GM19351 (cell line): ENCODE measurements at regions not wholly inside any gene's neighbourhood (a gene's known extent, or its start where the extent isn't known, plus 50 kb on each side); places are given as distances from the start of the nearest gene placed in this dataset.

Experiments
- ATAC-seq: cut with Tn5 transposase; IDR thresholded peaks from one replicate; pipeline ENCODE4 v1.9.1; 2021; ENCODE audit warnings: mild to moderate bottlenecking, moderate library complexity; ENCODE audit not compliant: unreplicated experiment

DNA sequence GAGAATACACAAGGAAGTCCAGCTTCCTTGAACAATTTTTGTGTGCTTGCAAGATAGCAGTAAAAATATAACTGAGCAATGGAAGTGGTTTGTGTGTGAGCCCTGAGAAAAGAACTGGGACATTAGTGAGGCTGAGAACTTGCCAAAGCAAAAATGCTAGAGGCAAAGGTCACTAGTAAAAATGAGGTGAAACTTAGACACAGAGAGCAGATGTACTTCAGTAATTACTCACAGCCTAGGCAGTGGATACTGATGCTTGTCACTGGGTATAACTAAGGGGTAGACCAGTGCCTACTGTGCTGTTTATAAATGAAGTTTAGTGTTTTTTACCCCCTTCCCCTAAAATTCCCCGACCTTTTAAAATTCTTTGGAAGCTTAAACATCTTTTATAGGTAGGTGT lies 450.1 kb downstream of the LPIN1 start:
- peak; percentile 75 for ATAC-seq

DNA sequence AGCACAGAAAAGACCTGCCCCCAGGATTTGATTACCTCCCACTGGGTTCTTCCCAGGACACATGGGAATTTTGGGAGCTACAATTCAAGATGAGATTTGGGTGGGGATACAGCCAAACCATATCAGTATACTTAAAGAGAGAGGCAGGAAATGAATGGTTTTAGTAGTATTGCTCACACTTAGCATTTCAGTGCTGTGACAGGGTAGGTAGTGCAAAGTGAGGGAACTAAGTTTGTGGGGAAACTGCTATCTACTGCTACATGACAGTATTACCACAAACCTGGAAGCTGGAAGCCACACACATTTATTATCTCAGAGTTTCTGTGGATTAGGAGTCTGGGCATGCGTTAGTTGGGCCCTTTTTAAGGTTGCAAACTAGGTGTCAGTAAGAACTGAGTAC lies 450.7 kb downstream of the LPIN1 start:
- ATAC-seq, result no peak

DNA sequence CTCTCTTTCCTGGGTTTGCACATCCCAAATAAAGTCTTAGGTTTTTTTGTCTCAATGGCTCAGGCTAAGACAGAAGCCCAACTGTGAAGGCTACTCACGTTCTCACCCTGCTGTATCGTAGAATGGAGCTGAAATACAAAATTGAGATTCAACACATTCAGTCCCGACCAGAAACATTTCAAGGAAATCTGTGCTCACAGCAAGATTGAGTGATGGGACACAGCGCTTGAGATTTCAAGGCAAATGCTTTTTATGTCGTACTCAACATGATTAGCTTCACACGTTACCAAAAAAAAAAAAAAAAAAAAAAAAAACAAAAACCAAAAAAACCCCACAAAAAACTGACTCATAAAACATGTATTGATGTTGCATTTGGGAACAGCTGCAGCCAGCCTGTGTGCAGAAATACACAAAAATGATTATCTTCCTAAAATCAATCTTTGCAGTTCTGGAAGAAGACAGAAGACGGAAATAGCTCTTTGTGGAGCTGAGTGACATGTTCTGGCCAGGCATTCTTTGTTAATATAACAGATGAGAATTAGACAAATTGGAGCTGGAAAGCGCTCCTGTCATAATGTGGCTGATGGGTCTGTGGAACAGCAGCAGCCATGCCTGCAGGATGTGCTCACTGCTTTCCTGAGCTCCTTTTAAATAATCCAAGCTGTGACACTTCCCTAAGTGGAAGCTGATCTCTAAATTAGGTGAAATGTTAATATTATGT lies 453.2 kb downstream of the LPIN1 start:
- no peak for ATAC-seq

DNA sequence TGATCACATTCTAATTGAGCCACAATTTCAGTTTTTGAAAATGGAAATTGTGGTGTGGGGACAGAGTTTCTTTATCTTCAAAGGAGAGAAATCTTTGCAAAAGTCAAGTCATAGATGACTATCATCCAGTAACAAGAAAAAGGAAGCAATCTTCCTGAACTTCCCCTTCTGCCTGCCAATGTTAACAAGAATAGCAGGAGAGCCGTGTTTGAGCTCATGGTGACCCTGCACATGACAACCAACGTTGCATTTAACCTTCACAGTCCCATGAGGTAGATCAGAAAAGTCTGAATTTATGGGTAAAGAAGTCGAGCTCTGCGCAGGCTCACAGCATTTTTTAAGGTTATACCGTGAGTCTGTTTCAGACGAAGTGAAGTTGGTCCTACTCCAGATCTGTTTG lies 454.9 kb downstream of the LPIN1 start:
- ATAC-seq, result no peak

DNA sequence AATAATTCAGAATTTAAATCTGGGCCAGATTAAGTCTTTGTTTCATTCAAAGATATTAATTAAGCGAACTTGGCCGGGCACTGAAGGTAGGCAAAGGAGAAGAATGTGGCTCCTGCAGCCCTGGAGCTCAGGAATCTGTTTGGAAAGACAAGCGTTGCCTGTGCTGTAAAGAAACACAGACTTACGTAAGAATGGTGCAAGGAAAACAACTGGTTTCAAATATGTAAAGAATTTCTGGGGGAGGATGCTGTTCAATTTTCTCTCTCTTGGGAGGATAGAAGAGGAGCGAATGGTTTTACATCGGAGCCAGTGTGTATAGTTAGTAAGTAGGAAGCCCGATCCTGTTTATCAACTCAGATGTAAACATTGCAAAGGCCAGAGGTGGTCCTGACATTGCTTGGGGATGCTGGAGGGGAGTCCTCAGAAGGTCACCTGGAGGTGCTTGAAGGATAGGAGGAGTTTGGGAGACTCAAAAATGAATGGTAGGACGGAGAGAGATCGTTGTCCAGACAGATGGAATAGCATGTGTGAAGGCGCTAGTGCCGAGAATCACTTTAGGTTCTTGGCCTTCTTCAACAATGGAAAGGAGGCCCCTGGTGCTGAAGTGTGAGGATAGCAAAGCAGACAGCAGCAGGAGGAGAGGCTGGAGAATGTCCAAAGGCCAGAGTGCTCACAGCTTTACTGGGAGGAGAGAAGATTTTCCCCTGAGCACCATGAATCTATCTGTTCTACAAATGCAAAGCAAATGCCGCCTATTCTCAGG lies 456.1 kb downstream of the LPIN1 start:
- no peak for ATAC-seq

DNA sequence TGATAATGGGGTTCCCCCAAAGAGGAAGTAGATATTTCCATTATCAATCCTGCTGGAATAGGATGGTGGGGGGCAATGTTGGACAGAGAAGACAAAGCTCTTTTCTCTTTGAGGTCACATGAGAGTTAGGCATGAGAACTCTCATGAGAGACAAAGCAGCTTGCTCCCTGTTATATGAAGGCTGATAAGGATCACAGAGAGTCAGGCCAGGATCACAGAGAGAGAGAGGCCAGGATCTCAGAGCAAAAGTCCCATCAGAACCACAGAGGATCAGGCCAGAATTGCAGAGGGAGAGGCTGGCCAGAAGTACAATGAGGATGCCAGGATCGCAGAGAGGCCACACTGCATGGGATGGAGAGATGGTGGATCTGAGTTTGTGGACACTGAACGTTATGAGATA lies 457.1 kb downstream of the LPIN1 start:
- ATAC-seq, result no peak

DNA sequence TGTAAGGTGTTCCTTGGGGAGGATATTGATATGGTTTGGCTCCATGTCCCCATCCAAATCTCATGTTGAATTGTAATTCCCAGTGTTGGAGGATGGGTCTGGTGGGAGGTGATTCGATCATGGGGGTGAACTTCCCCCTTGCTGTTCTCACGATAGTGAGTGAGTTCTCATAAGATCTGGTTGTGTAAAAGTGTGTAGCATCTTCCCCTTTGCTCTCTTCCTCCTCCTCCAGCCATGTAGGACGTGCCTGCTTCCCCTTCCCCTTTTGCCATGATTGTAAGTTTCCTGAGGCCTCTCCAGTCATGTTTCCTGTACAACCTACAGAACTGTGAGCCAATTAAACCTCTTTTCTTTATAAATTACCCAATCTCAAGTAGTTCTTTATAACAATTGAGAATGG lies 458.7 kb downstream of the LPIN1 start:
- ATAC-seq, result no peak

DNA sequence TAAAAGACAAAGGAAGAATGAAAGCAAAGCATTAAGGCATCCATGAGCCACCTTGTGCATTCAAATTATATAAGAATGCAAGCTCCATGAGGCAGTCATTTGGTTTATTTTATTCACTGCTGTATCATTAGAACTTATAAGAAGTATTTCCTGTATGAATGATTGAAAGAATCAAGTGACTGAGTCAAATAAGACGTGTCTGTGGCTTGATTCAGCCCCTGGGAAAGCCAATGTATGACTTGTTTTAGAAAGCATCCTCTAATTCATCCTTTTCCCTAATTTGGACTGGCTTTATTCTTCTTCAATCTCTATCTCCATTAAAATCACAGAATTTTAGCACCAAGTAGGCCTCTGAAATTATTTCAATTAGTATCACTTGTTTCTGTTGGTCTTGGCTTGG lies 461.1 kb downstream of the LPIN1 start:
- ATAC-seq, result no peak

DNA sequence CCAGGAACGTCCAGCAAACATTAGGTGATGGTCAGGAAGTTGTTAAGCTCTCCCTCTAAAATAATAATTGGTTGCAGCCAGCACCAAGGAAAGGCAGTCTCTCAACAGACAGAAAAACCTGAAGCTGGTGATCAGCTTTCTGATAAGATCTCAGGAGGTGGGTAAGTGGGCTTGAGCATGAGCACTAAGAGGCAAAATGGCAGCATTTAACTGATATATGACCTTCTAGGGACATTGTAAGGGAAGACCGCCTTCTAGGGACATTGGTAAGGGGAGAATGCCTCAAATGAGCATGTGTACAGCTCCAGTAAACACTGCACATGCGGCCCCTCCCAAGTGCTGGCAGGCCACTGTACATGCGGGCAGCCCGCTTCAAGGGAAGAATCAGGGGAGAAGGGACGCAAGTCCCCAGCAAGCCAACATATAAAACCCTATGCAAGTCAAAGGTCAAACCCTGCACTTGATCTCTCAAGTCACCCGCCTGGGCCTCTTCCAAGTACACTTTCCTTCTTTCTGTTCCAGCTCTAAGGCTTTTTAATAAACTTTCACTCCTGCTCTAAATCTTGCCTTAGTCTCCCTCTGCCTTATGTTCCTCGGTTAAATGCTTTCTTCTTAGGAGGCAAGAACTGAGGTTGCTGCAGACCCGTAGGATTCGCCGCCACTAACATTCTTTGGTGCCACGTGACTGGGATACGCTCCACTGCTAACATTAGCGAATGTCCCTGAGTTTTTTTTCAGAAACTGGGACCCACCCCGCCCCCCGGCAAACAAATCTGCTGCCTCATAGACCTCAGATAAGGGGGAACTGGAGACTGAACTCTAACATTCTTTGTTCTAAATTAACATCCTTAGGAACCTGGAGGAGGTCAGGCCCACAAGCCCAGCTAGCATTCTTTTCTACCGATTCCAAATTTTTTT lies 463.8 kb downstream of the LPIN1 start:
- ATAC-seq, result no peak

DNA sequence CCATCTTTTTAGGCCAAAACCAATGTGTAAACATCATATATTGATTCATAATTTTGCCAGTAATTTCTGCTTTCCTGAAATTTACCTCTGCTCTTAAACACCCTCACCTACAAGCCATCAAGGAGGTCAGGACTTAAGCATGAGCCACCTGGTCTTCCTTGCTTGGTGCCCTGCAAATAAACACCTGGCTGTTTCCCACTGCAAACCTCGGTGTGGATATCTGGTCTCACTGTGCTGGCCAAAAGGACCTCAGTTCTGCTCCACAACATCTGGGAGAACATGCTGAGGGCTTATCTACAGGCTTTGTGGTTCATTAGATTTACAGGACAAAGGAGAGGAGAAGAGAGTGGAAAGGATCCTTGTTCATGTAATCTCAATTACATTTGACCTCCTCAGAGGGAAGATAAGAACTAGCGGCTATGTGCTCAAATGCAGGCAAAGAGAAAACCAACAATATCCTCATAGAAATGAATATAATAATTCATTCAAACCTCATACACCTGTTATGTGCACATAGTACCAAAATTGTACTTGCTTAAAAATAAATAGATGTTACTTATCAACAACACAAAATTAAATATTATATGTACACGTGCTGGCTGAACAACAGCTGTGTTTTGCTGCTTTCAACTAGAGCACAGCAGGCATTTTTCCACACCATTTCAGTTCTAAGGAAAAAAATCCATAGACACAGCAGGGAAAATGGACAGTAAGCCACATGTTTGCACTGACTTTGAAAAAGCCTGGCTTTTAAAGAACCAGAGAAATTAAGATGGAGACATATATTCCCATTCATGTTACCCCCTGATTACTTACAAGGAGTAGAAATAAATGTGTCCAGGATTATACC lies 465.1 kb downstream of the LPIN1 start:
- ATAC-seq, result no peak

DNA sequence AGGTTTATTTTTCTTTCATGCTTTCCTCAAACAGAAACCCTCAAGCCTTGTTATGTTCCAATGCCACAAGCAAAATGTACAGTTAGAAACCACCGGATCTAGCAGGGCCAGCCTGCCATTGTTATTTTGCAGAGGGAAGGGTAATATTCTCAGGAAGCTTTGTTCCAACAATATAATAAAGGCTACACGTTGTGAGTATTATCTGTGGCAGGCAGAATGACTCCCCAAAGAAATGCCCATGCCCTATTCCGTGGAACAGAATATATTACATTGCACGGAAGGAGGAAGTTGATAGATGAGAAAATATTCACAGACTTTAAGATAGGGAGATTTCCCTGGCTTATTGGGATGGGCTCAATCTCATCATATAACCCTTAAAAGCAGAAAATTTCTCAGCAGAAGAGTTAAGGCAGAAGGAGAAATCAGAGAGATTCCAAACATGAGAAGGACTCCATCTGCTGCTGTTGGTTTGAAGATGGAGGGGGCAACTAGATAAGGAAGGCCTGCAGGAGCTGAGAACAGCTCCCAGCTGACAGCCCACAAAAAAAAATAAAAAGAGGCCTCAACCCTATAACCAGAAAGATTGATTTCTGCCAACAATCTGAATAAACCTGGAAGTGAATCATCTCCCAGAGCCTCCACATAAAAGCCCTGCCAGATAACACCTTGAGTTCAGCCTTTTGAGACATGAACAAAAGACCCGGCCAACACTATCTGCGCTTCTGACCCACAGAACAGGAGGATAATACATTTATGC lies 466.6 kb downstream of the LPIN1 start:
- ATAC-seq, result no peak

DNA sequence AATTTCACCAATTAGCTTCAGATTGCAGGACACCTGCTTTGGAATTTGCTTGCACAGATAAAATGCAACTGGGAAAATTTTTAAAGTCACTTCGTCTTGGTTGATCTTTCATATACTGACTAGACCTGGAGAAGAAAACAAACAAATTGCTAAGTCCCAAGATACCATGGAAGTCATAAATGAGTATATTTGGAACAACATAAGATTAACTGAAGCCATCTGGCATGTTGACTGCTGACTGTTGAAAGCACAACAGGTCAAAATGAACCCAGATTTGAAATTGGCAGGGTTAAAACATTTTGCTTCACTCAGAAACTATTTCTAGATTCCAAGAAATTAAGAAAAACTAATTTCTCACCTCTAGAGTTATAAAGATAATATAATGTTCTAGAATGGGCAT lies 470.7 kb downstream of the LPIN1 start:
- ATAC-seq, result no peak

DNA sequence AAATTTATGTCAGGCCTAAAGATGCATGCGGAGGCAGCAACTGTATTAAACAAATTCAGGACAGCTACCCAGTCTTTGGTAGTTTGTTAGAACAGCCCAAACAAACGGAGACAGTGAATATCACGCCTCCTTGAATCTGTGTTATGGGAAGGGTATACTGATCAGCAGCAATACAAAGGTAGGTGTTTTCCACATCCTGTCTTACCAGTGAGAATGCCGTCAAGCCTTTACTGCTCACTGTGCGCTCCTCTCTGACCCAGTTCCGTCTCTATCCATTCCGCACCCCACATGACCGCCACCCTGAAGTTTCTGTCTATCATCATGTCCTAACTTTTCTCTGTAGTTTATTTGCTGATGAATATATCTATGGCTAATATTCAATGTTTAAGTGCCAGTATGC lies 473.3 kb downstream of the LPIN1 start:
- ATAC-seq, result no peak

DNA sequence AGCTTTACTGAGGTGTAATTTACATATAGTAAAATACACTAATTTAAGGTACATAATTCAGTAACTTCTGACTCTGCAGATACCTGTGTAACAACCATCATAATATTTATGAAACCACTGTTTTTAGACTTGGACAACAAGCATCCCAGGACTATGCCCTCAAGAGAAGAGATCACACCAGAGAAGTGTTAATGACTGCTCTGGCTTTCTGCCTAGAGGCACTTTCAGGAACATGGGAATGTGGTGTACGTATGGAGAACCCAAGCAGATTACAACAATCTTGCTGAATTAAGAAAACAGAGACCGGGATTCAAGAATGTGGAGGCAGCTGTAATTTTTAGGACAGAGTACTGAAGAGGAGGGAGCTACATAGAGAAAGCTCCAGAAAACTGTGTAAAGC lies 475.2 kb downstream of the LPIN1 start:
- ATAC-seq, result no peak

DNA sequence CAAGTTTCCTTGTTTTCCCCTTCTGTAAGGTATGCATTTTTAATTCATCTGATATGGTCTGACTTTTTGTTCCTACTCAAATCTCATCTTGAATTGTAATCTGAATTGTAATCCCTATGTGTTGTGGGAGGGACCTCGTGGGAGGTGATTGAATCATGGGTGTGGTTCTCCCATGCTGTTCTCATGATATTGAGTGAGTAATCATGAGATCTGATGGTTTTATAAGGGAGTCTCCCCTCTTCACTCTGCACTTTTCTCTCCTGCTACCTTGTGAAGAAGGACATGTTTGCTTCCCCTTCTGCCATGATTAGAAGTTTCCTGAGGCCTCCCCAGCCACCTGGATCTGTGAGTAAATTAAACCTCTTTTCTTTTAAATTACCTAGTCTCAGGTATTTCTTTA lies 476.1 kb downstream of the LPIN1 start:
- no peak for ATAC-seq

DNA sequence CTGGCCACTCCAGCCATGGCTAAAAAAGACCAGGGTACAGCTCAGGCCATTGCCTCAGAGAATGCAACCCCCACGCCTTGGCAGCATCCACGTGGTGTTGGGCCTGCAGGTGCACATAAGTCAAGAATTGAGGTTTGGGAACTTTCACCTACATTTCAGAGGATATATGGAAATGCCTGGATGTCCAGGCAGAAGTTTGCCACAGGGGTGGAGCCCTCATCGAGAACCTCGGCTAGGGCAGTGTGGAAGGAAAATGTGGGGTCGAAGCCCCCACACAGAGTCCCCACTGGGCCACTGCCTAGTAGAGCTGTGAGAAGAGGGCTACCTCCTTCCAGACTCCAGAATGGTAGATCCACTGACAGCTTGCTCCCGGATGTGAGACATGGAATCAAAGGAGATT lies 477.3 kb downstream of the LPIN1 start:
- no peak for ATAC-seq

DNA sequence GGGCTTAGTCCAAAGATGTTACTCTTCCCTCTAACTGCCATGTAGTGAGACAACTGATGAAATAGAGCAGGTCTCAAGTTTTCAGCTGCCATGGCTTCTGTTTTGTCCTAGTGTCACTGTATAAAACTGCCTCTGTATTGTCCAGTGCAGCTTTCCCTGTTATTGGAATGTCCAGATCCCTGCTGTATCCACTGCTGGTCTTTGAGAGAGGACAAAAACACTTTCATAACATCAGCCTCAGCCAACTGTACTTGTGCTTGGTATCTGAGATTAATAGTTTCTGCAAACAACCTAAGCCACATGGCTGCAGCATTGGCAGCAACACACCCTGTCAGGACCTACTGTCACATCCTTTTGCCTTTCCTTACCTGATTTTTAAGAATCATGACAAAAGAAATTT lies 480.2 kb downstream of the LPIN1 start:
- ATAC-seq, result no peak

DNA sequence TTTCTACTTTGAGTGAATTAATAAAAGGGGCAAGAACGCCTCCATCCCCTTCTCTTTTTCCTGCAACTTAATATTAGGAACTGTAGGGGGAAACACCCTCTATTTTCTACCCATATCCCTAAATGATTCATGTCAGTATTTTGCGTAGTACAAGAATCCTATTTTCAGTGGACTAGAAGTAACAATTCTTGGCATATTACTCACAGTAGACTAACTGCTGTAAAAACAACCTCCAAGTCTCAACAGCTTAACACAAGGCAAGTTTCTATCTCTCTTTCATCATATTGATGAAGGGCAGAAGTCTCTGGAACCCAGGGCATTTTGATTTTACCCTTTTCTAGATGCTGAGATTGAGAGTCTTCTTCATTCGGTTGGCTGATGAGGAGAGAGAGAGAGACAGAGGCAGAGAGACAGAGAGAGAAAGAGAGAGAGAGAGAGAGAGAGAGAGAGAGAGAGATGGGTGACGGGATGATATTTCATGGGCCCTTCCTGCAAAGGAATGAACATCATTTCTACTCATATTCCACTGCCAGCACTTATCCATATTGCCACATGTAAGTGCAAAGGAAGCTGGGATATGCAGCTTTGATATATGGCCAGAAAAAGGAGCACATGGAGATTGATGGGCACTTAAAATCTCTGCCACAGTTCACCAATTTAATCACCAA lies 481.6 kb downstream of the LPIN1 start:
- ATAC-seq, result no peak

DNA sequence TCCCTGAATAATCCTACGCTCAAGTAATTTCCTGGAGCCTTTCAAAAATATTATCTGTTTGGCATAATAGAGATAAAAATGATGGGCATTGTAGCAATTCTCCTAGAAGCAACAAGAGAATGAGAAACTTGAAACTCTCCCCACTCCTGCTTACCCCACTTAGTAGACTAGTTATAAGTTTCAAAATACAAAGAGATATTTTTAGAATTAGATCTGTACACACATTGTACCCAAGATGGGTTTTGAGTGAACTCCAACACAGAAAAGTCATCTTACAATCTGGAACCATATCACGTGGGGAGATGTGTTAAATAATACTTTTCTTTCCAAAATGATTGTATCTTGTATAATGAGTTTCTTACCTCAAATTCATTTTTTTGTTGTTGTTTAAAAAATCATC lies 484.9 kb downstream of the LPIN1 start:
- ATAC-seq, result no peak
